ENCODE measurements at regions not wholly inside any gene's neighbourhood (a gene's known extent, or its start where the extent isn't known, plus 50 kb on each side); places are given as distances from the start of the nearest gene placed in this dataset.

DNA sequence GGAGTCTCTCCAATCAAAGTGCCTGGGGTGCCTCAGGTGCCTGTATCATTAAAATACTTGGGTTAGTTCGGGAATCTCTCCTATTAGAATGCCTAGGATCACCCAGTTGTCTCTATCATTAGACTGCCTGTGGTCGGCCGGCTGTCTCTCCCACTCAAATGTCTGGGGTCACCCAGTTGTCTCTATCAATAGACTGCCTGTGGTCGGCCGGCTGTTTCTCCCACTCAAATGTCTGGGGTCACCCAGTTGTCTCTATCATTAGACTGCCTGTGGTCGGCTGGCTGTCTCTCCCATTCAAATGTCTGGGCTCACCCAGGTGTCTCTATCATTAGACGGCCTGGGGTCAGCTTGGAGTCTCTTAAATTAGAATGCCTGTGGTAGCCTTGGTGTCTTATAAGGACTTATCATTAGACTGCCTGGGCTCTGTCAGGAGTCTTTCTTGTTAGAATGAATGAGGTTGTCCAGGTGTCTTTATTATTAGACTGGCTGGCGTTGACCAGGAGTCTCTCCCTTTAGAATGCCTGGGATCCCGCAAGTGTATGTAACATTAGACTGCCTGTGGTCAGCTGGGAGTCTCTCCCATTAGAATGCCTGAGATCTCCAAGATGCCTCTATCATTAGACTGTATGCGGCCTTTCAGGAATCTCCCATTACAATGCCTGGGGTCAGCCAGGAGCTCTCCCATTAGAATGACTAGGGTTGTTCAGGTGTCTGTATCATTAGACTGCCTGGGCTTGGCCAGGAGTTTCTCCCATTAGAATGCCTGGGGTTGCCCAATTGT is 1555.5 kb downstream of the UQCRFS1 start:
- Histone ChIP-seq H3K9me3 (ENCODE audit: control insufficient read depth, insufficient read depth, low read depth, low read length) (peaks cover 21% of the 10 kb centered on the region), H3K36me3 (ENCODE audit: control insufficient read depth in 2 of 2, insufficient read depth in 1 of 2, low read length in 2 of 2) (no peaks in the 10 kb centered on the region), H3K4me1 (ENCODE audit: control insufficient read depth, insufficient read depth, low read length) (no peaks in the 10 kb centered on the region), H3K4me3 (ENCODE audit: low read depth, low read length) (no peak overlapping the region), H3K27ac (ENCODE audit: extremely low read depth, low read depth, low read length) (no peak overlapping the region)
- CTCF ChIA-PET: no interaction called here
- TF ChIP-seq ZNF473 (tag by site-specific recombination; IDR thresholded peaks at IDR 0.05) (no peak), ZNF596 (tag by site-specific recombination; IDR thresholded peaks at IDR 0.05) (no peak), ZNF837 (tag by site-specific recombination; IDR thresholded peaks at IDR 0.05) (no peak), ZNF658 (tag by site-specific recombination; IDR thresholded peaks at IDR 0.05) (no peak), ZFP3 (tag by site-specific recombination; IDR thresholded peaks at IDR 0.05; ENCODE audit: low read depth) (no peak), ZBTB17 (tag by site-specific recombination; IDR thresholded peaks at IDR 0.05) (no peak), ZNF664 (tag by site-specific recombination; IDR thresholded peaks at IDR 0.05) (no peak), ZNF211 (tag by site-specific recombination; IDR thresholded peaks at IDR 0.05; ENCODE audit: low read depth) (no peak), ZBTB7A (tag by site-specific recombination; IDR thresholded peaks at IDR 0.05; ENCODE audit: low read depth) (no peak), ZFP41 (tag by site-specific recombination; IDR thresholded peaks at IDR 0.05; ENCODE audit: borderline replicate concordance) (no peak), ZEB2 (tag by site-specific recombination; IDR thresholded peaks at IDR 0.05) (no peak), GFI1B (tag by site-specific recombination; IDR thresholded peaks at IDR 0.05) (no peak), ZNF621 (tag by site-specific recombination; IDR thresholded peaks at IDR 0.05) (no peak)
- TF ChIP-seq, protein P1, sequence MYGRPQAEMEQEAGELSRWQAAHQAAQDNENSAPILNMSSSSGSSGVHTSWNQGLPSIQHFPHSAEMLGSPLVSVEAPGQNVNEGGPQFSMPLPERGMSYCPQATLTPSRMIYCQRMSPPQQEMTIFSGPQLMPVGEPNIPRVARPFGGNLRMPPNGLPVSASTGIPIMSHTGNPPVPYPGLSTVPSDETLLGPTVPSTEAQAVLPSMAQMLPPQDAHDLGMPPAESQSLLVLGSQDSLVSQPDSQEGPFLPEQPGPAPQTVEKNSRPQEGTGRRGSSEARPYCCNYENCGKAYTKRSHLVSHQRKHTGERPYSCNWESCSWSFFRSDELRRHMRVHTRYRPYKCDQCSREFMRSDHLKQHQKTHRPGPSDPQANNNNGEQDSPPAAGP (tag by site-specific recombination; IDR thresholded peaks at IDR 0.05): no peak
- TF ChIP-seq, protein P2, sequence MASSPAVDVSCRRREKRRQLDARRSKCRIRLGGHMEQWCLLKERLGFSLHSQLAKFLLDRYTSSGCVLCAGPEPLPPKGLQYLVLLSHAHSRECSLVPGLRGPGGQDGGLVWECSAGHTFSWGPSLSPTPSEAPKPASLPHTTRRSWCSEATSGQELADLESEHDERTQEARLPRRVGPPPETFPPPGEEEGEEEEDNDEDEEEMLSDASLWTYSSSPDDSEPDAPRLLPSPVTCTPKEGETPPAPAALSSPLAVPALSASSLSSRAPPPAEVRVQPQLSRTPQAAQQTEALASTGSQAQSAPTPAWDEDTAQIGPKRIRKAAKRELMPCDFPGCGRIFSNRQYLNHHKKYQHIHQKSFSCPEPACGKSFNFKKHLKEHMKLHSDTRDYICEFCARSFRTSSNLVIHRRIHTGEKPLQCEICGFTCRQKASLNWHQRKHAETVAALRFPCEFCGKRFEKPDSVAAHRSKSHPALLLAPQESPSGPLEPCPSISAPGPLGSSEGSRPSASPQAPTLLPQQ (tag by site-specific recombination; IDR thresholded peaks at IDR 0.05): no peak
- TF ChIP-seq, protein P3, sequence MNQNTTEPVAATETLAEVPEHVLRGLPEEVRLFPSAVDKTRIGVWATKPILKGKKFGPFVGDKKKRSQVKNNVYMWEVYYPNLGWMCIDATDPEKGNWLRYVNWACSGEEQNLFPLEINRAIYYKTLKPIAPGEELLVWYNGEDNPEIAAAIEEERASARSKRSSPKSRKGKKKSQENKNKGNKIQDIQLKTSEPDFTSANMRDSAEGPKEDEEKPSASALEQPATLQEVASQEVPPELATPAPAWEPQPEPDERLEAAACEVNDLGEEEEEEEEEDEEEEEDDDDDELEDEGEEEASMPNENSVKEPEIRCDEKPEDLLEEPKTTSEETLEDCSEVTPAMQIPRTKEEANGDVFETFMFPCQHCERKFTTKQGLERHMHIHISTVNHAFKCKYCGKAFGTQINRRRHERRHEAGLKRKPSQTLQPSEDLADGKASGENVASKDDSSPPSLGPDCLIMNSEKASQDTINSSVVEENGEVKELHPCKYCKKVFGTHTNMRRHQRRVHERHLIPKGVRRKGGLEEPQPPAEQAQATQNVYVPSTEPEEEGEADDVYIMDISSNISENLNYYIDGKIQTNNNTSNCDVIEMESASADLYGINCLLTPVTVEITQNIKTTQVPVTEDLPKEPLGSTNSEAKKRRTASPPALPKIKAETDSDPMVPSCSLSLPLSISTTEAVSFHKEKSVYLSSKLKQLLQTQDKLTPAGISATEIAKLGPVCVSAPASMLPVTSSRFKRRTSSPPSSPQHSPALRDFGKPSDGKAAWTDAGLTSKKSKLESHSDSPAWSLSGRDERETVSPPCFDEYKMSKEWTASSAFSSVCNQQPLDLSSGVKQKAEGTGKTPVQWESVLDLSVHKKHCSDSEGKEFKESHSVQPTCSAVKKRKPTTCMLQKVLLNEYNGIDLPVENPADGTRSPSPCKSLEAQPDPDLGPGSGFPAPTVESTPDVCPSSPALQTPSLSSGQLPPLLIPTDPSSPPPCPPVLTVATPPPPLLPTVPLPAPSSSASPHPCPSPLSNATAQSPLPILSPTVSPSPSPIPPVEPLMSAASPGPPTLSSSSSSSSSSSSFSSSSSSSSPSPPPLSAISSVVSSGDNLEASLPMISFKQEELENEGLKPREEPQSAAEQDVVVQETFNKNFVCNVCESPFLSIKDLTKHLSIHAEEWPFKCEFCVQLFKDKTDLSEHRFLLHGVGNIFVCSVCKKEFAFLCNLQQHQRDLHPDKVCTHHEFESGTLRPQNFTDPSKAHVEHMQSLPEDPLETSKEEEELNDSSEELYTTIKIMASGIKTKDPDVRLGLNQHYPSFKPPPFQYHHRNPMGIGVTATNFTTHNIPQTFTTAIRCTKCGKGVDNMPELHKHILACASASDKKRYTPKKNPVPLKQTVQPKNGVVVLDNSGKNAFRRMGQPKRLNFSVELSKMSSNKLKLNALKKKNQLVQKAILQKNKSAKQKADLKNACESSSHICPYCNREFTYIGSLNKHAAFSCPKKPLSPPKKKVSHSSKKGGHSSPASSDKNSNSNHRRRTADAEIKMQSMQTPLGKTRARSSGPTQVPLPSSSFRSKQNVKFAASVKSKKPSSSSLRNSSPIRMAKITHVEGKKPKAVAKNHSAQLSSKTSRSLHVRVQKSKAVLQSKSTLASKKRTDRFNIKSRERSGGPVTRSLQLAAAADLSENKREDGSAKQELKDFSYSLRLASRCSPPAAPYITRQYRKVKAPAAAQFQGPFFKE (tag by site-specific recombination; IDR thresholded peaks at IDR 0.05; ENCODE audit: borderline replicate concordance): no peak
- TF ChIP-seq, protein P4, sequence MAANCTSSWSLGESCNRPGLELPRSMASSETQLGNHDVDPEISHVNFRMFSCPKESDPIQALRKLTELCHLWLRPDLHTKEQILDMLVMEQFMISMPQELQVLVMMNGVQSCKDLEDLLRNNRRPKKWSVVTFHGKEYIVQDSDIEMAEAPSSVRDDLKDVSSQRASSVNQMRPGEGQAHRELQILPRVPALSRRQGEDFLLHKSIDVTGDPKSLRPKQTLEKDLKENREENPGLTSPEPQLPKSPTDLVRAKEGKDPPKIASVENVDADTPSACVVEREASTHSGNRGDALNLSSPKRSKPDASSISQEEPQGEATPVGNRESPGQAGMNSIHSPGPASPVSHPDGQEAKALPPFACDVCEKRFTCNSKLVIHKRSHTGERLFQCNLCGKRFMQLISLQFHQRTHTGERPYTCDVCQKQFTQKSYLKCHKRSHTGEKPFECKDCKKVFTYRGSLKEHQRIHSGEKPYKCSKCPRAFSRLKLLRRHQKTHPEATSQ (tag by site-specific recombination; IDR thresholded peaks at IDR 0.05): no peak
- TF ChIP-seq, protein P5, sequence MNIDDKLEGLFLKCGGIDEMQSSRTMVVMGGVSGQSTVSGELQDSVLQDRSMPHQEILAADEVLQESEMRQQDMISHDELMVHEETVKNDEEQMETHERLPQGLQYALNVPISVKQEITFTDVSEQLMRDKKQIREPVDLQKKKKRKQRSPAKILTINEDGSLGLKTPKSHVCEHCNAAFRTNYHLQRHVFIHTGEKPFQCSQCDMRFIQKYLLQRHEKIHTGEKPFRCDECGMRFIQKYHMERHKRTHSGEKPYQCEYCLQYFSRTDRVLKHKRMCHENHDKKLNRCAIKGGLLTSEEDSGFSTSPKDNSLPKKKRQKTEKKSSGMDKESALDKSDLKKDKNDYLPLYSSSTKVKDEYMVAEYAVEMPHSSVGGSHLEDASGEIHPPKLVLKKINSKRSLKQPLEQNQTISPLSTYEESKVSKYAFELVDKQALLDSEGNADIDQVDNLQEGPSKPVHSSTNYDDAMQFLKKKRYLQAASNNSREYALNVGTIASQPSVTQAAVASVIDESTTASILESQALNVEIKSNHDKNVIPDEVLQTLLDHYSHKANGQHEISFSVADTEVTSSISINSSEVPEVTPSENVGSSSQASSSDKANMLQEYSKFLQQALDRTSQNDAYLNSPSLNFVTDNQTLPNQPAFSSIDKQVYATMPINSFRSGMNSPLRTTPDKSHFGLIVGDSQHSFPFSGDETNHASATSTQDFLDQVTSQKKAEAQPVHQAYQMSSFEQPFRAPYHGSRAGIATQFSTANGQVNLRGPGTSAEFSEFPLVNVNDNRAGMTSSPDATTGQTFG (tag by site-specific recombination; IDR thresholded peaks at IDR 0.05; ENCODE audit: borderline replicate concordance): no peak
- TF ChIP-seq, protein P6, sequence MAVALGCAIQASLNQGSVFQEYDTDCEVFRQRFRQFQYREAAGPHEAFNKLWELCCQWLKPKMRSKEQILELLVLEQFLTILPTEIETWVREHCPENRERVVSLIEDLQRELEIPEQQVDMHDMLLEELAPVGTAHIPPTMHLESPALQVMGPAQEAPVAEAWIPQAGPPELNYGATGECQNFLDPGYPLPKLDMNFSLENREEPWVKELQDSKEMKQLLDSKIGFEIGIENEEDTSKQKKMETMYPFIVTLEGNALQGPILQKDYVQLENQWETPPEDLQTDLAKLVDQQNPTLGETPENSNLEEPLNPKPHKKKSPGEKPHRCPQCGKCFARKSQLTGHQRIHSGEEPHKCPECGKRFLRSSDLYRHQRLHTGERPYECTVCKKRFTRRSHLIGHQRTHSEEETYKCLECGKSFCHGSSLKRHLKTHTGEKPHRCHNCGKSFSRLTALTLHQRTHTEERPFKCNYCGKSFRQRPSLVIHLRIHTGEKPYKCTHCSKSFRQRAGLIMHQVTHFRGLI (tag by site-specific recombination; IDR thresholded peaks at IDR 0.05): no peak
- POLR2A ChIA-PET: no interaction called here
